ENCODE measurements at regions not wholly inside any gene's neighbourhood (a gene's known extent, or its start where the extent isn't known, plus 50 kb on each side); places are given as distances from the start of the nearest gene placed in this dataset.

- no peaks in the 10 kb centered on the region for H3K36me3 Mint-ChIP-seq (ENCODE audit: insufficient read depth, unreplicated experiment)
- ChIA-PET POLR2A (no interaction called here), CTCF (no interaction called here)
- H3K9me3 ChIP-seq = no peaks in the 10 kb centered on the region; the same call in 1 of the 2 replicates
- no peaks in the 10 kb centered on the region for H3K27me3 ChIP-seq (replicated peaks; ENCODE audit: control insufficient read depth, insufficient read depth, low read length)
- no peak overlapping the region for H3K27ac Mint-ChIP-seq (ENCODE audit: unreplicated experiment)
- H3K4me3 ChIP-seq (ENCODE audit: low read depth, low read length) = no peak overlapping the region
- H3K36me3 ChIP-seq (ENCODE audit: control insufficient read depth, insufficient read depth, low read length) = no peaks in the 10 kb centered on the region
- BruUV-seq (replicated peaks) = no TSS peak
- peaks cover 20% of the 10 kb centered on the region for H3K4me1 Mint-ChIP-seq (ENCODE audit: low read depth, unreplicated experiment)
- H3K9me3 Mint-ChIP-seq (ENCODE audit: unreplicated experiment) = peaks cover 30% of the 10 kb centered on the region
- no peak for DNase-seq
- no peak overlapping the region for H3K4me3 Mint-ChIP-seq (ENCODE audit: unreplicated experiment)
- peaks cover 10% of the 10 kb centered on the region for H3K4me1 ChIP-seq
- intact Hi-C loops (cut with micrococcal nuclease; ENCODE audit: unreplicated experiment) = no loop called here
- H3K27me3 Mint-ChIP-seq (ENCODE audit: insufficient read depth, unreplicated experiment) = no peaks in the 10 kb centered on the region
- TF ChIP-seq, protein P1, sequence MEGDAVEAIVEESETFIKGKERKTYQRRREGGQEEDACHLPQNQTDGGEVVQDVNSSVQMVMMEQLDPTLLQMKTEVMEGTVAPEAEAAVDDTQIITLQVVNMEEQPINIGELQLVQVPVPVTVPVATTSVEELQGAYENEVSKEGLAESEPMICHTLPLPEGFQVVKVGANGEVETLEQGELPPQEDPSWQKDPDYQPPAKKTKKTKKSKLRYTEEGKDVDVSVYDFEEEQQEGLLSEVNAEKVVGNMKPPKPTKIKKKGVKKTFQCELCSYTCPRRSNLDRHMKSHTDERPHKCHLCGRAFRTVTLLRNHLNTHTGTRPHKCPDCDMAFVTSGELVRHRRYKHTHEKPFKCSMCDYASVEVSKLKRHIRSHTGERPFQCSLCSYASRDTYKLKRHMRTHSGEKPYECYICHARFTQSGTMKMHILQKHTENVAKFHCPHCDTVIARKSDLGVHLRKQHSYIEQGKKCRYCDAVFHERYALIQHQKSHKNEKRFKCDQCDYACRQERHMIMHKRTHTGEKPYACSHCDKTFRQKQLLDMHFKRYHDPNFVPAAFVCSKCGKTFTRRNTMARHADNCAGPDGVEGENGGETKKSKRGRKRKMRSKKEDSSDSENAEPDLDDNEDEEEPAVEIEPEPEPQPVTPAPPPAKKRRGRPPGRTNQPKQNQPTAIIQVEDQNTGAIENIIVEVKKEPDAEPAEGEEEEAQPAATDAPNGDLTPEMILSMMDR (IDR thresholded peaks at IDR 0.05; ENCODE audit: insufficient read depth in 1 of 2, low read depth in 1 of 2, low read length in 1 of 2, severe bottlenecking in 1 of 2, unreplicated experiment in 1 of 2) = no peak
Observed at GRCh38 chr3:31174079-31174478, 279.6 kb upstream of the GADL1 start.

GRCh38 chr3:31176045-31176444 is 281.6 kb upstream of the GADL1 start:
- Histone ChIP-seq H3K4me1 (peaks cover 13% of the 10 kb centered on the region), H3K36me3 (ENCODE audit: control insufficient read depth, insufficient read depth, low read length) (no peaks in the 10 kb centered on the region), H3K27me3 (replicated peaks; ENCODE audit: control insufficient read depth, insufficient read depth, low read length) (no peaks in the 10 kb centered on the region), H3K9me3 (no peaks in the 10 kb centered on the region; the same call in 1 of the 2 replicates), H3K4me3 (ENCODE audit: low read depth, low read length) (no peak overlapping the region)
- no peak for DNase-seq
- H3K4me3 Mint-ChIP-seq (ENCODE audit: unreplicated experiment) = no peak overlapping the region
- no peaks in the 10 kb centered on the region for H3K27me3 Mint-ChIP-seq (ENCODE audit: insufficient read depth, unreplicated experiment)
- H3K27ac Mint-ChIP-seq (ENCODE audit: unreplicated experiment) = no peak overlapping the region
- POLR2A ChIA-PET = no interaction called here
- peaks cover 10% of the 10 kb centered on the region for H3K4me1 Mint-ChIP-seq (ENCODE audit: low read depth, unreplicated experiment)
- CTCF ChIA-PET = no interaction called here
- TF ChIP-seq, protein P1 (IDR thresholded peaks at IDR 0.05; ENCODE audit: insufficient read depth in 1 of 2, low read depth in 1 of 2, low read length in 1 of 2, severe bottlenecking in 1 of 2, unreplicated experiment in 1 of 2) = no peak
- BruUV-seq (replicated peaks) = no TSS peak
- H3K9me3 Mint-ChIP-seq (ENCODE audit: unreplicated experiment) = peaks cover 17% of the 10 kb centered on the region
- intact Hi-C loops (cut with micrococcal nuclease; ENCODE audit: unreplicated experiment) = no loop called here
- no peaks in the 10 kb centered on the region for H3K36me3 Mint-ChIP-seq (ENCODE audit: insufficient read depth, unreplicated experiment)

- H3K27me3 Mint-ChIP-seq (ENCODE audit: insufficient read depth, unreplicated experiment) = no peaks in the 10 kb centered on the region
- peaks cover 9% of the 10 kb centered on the region for H3K9me3 Mint-ChIP-seq (ENCODE audit: unreplicated experiment)
- H3K36me3 ChIP-seq (ENCODE audit: control insufficient read depth, insufficient read depth, low read length) = no peaks in the 10 kb centered on the region
- intact Hi-C loops (cut with micrococcal nuclease; ENCODE audit: unreplicated experiment) = no loop called here
- no peak for DNase-seq
- no peak overlapping the region for H3K27ac Mint-ChIP-seq (ENCODE audit: unreplicated experiment)
- H3K9me3 ChIP-seq = no peaks in the 10 kb centered on the region; the same call in 1 of the 2 replicates
- peaks cover 5% of the 10 kb centered on the region for H3K4me1 Mint-ChIP-seq (ENCODE audit: low read depth, unreplicated experiment)
- H3K4me1 ChIP-seq = peaks cover 6% of the 10 kb centered on the region; the same call in 1 of the 2 replicates
- no peak overlapping the region for H3K4me3 ChIP-seq (ENCODE audit: low read depth, low read length)
- POLR2A ChIA-PET = no interaction called here
- CTCF ChIA-PET = no interaction called here
- H3K27me3 ChIP-seq (replicated peaks; ENCODE audit: control insufficient read depth, insufficient read depth, low read length) = no peaks in the 10 kb centered on the region
- BruUV-seq (replicated peaks) = no TSS peak
- no peaks in the 10 kb centered on the region for H3K36me3 Mint-ChIP-seq (ENCODE audit: insufficient read depth, unreplicated experiment)
- no peak overlapping the region for H3K4me3 Mint-ChIP-seq (ENCODE audit: unreplicated experiment)
- TF ChIP-seq, protein P1 (IDR thresholded peaks at IDR 0.05; ENCODE audit: insufficient read depth in 1 of 2, low read depth in 1 of 2, low read length in 1 of 2, severe bottlenecking in 1 of 2, unreplicated experiment in 1 of 2) = no peak
Observed at GRCh38 chr3:31178467-31178866, 284.0 kb upstream of the GADL1 start.
